ENCODE measurements at regions not wholly inside any gene's neighbourhood (a gene's known extent, or its start where the extent isn't known, plus 50 kb on each side); places are given as distances from the start of the nearest gene placed in this dataset.

DNA sequence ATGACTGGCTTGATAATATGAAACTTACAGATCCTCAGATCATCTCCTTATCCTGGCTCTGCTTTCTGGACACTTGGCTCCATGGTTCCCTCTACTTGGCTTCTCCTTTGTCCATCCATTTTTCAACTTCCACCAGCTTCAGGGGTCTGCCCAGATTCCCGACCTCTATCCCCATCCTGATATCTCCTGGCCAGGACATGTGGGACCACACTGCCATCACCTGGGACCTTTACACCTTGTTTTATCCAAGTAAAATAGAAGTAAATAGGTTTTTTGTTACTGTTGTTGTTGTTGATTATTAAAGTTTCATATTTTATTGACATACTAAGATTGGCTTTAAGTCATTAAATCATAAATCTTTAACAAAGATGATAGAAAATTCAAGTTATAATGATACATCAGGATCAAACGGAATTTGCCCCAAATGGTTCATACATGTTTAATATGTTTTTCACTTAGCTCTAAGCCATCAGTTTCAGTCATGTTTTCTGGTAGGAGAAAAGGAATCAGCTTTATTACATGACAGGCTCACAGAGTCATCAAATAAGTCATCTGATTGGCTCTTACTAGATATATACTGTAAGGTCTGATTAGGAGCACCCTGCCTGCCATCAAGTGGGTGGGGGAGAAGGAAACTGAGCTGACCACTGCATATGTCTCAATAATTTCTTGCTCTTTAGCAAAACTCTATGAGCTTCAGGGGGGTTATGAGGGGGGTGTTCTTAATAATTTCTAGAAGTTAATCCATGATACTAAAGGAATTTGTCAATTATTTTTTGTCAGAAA lies 111.5 kb upstream of the AHR start:
- H3K36me3 ChIP-seq (ENCODE audit: control insufficient read depth, insufficient read depth, low read length): no peaks in the 10 kb centered on the region
- H3K4me3 ChIP-seq (replicated peaks in 1 of 4; ENCODE audit: control extremely low read depth in 1 of 4, insufficient read depth in 1 of 4, low read depth in 3 of 4, low read length in 4 of 4): no peak overlapping the region
- H3K79me2 ChIP-seq (ENCODE audit: control insufficient read depth, insufficient read depth, low read length): no peaks in the 10 kb centered on the region
- no peaks in the 10 kb centered on the region for H4K20me1 ChIP-seq (ENCODE audit: control insufficient read depth, extremely low read depth, insufficient read depth, low read length)
- H3K27me3 ChIP-seq (ENCODE audit: control insufficient read depth, insufficient read depth, low read length): no peaks in the 10 kb centered on the region
- H3K27ac ChIP-seq (ENCODE audit: insufficient read depth, low read length): no peak overlapping the region
- H3K4me2 ChIP-seq (ENCODE audit: extremely low read depth, insufficient read depth, low read length): no peak overlapping the region
- no peaks in the 10 kb centered on the region for H3K9me3 ChIP-seq (ENCODE audit: control insufficient read depth, insufficient read depth, low read depth, low read length)
- no peak overlapping the region for H3K9ac ChIP-seq (ENCODE audit: insufficient read depth, low read length)
- H3K4me1 ChIP-seq (ENCODE audit: control insufficient read depth, extremely low read depth, insufficient read depth, low read length): no peaks in the 10 kb centered on the region
- no peak for TF ChIP-seq EZH2 (IDR thresholded peaks at IDR 0.05; ENCODE audit: low read length, missing control alignments)
- no peak for TF ChIP-seq CTCF (conservative IDR thresholded peaks at IDR 0.05 in 1 of 2, IDR thresholded peaks at IDR 0.05 in 1 of 2; ENCODE audit: low read depth in 1 of 2, low read length in 2 of 2)
- peak overlapping the region; percentile 15 for H2AFZ ChIP-seq (ENCODE audit: low read length)
- DNase-seq (ENCODE audit: low read depth in 2 of 2): no peak

GRCh38 chr7:17194656-17195055 lies 103.8 kb upstream of the AHR start:
- no peak overlapping the region for H2AFZ ChIP-seq (ENCODE audit: low read length)
- no peaks in the 10 kb centered on the region for H3K4me1 ChIP-seq (ENCODE audit: control insufficient read depth, extremely low read depth, insufficient read depth, low read length)
- no peaks in the 10 kb centered on the region for H3K36me3 ChIP-seq (ENCODE audit: control insufficient read depth, insufficient read depth, low read length)
- H3K4me3 ChIP-seq (replicated peaks in 1 of 4; ENCODE audit: control extremely low read depth in 1 of 4, insufficient read depth in 1 of 4, low read depth in 3 of 4, low read length in 4 of 4): no peak overlapping the region
- H3K27me3 ChIP-seq (ENCODE audit: control insufficient read depth, insufficient read depth, low read length): no peaks in the 10 kb centered on the region
- H4K20me1 ChIP-seq (ENCODE audit: control insufficient read depth, extremely low read depth, insufficient read depth, low read length): no peaks in the 10 kb centered on the region
- no peak for TF ChIP-seq CTCF (conservative IDR thresholded peaks at IDR 0.05 in 1 of 2, IDR thresholded peaks at IDR 0.05 in 1 of 2; ENCODE audit: low read depth in 1 of 2, low read length in 2 of 2)
- no peak for TF ChIP-seq EZH2 (IDR thresholded peaks at IDR 0.05; ENCODE audit: low read length, missing control alignments)
- H3K9ac ChIP-seq (ENCODE audit: insufficient read depth, low read length): no peak overlapping the region
- DNase-seq (ENCODE audit: low read depth in 2 of 2): no peak
- H3K4me2 ChIP-seq (ENCODE audit: extremely low read depth, insufficient read depth, low read length): no peak overlapping the region
- H3K9me3 ChIP-seq (ENCODE audit: control insufficient read depth, insufficient read depth, low read depth, low read length): no peaks in the 10 kb centered on the region
- H3K27ac ChIP-seq (ENCODE audit: insufficient read depth, low read length): no peak overlapping the region
- no peaks in the 10 kb centered on the region for H3K79me2 ChIP-seq (ENCODE audit: control insufficient read depth, insufficient read depth, low read length)

GRCh38 chr7:17195576-17195975 lies 102.9 kb upstream of the AHR start:
- no peaks in the 10 kb centered on the region for H3K4me1 ChIP-seq (ENCODE audit: control insufficient read depth, extremely low read depth, insufficient read depth, low read length)
- no peaks in the 10 kb centered on the region for H4K20me1 ChIP-seq (ENCODE audit: control insufficient read depth, extremely low read depth, insufficient read depth, low read length)
- no peaks in the 10 kb centered on the region for H3K79me2 ChIP-seq (ENCODE audit: control insufficient read depth, insufficient read depth, low read length)
- H3K9ac ChIP-seq (ENCODE audit: insufficient read depth, low read length): no peak overlapping the region
- H3K27me3 ChIP-seq (ENCODE audit: control insufficient read depth, insufficient read depth, low read length): no peaks in the 10 kb centered on the region
- H2AFZ ChIP-seq (ENCODE audit: low read length): no peak overlapping the region
- H3K4me3 ChIP-seq (replicated peaks in 1 of 4; ENCODE audit: control extremely low read depth in 1 of 4, insufficient read depth in 1 of 4, low read depth in 3 of 4, low read length in 4 of 4): no peak overlapping the region
- TF ChIP-seq EZH2 (IDR thresholded peaks at IDR 0.05; ENCODE audit: low read length, missing control alignments) (no peak), CTCF (conservative IDR thresholded peaks at IDR 0.05 in 1 of 2, IDR thresholded peaks at IDR 0.05 in 1 of 2; ENCODE audit: low read depth in 1 of 2, low read length in 2 of 2) (no peak)
- no peaks in the 10 kb centered on the region for H3K36me3 ChIP-seq (ENCODE audit: control insufficient read depth, insufficient read depth, low read length)
- no peak overlapping the region for H3K27ac ChIP-seq (ENCODE audit: insufficient read depth, low read length)
- no peak overlapping the region for H3K4me2 ChIP-seq (ENCODE audit: extremely low read depth, insufficient read depth, low read length)
- no peaks in the 10 kb centered on the region for H3K9me3 ChIP-seq (ENCODE audit: control insufficient read depth, insufficient read depth, low read depth, low read length)
- DNase-seq (ENCODE audit: low read depth in 2 of 2): no peak

All from fibroblast of lung (primary cell).